HL-60 (cell line): ENCODE measurements at regions not wholly inside any gene's neighbourhood (a gene's known extent, or its start where the extent isn't known, plus 50 kb on each side); places are given as distances from the start of the nearest gene placed in this dataset.

Experiments used
- CTCF ChIP-seq: IDR thresholded peaks from one replicate; pipeline ENCODE4 v1.5.1; 2011; ENCODE audit warnings: low read length, control low read depth, inconsistent platforms; ENCODE audit not compliant: insufficient read depth
- POLR2AphosphoS5 ChIP-seq: IDR thresholded peaks from 2 replicates; pipeline ENCODE4 v1.6.1; 2012; ENCODE audit warnings: low read depth
- TF ChIP-seq, protein P1 (sequence below): IDR thresholded peaks from 2 replicates; pipeline ENCODE4 v1.6.1; 2012; ENCODE audit warnings: low read depth; ENCODE audit not compliant: insufficient replicate concordance

DNA sequence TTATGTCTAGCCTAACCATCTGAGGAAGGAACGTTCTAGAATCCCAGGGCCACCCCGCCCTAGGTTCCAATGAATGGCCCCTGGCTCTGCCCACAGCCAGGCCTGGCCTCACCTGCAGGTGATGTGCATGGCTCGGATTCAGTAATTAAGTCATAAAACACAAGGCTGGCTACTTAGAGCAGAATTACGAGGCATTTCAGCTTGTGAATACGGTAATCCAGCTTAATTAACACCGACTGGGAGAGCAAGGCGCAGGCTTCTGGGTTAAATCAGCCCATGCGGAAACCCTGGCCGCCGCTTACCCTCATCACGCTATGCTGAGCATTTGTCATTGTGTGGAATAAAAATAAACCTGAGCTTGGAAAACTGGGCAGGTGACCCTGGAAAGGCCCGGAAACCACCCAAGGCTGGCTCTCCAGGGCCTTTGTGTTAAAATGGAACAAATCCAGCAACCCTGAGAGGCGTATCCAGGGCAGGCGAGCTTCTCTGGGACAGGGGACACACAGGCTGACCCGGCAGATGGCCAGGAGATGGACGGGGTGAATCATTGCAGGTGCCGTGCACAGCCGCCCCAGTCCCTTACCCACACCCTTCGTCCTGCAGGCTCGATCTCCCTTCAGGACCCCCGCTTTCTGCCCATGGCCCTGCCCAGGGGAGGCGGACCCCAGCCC lies 220.2 kb downstream of the CTTN start:
- TF ChIP-seq, protein P1, sequence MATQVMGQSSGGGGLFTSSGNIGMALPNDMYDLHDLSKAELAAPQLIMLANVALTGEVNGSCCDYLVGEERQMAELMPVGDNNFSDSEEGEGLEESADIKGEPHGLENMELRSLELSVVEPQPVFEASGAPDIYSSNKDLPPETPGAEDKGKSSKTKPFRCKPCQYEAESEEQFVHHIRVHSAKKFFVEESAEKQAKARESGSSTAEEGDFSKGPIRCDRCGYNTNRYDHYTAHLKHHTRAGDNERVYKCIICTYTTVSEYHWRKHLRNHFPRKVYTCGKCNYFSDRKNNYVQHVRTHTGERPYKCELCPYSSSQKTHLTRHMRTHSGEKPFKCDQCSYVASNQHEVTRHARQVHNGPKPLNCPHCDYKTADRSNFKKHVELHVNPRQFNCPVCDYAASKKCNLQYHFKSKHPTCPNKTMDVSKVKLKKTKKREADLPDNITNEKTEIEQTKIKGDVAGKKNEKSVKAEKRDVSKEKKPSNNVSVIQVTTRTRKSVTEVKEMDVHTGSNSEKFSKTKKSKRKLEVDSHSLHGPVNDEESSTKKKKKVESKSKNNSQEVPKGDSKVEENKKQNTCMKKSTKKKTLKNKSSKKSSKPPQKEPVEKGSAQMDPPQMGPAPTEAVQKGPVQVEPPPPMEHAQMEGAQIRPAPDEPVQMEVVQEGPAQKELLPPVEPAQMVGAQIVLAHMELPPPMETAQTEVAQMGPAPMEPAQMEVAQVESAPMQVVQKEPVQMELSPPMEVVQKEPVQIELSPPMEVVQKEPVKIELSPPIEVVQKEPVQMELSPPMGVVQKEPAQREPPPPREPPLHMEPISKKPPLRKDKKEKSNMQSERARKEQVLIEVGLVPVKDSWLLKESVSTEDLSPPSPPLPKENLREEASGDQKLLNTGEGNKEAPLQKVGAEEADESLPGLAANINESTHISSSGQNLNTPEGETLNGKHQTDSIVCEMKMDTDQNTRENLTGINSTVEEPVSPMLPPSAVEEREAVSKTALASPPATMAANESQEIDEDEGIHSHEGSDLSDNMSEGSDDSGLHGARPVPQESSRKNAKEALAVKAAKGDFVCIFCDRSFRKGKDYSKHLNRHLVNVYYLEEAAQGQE = no peak
- TF ChIP-seq CTCF (no peak), POLR2AphosphoS5 (no peak)
